ENCODE measurements at regions not wholly inside any gene's neighbourhood (a gene's known extent, or its start where the extent isn't known, plus 50 kb on each side); places are given as distances from the start of the nearest gene placed in this dataset.

DNA sequence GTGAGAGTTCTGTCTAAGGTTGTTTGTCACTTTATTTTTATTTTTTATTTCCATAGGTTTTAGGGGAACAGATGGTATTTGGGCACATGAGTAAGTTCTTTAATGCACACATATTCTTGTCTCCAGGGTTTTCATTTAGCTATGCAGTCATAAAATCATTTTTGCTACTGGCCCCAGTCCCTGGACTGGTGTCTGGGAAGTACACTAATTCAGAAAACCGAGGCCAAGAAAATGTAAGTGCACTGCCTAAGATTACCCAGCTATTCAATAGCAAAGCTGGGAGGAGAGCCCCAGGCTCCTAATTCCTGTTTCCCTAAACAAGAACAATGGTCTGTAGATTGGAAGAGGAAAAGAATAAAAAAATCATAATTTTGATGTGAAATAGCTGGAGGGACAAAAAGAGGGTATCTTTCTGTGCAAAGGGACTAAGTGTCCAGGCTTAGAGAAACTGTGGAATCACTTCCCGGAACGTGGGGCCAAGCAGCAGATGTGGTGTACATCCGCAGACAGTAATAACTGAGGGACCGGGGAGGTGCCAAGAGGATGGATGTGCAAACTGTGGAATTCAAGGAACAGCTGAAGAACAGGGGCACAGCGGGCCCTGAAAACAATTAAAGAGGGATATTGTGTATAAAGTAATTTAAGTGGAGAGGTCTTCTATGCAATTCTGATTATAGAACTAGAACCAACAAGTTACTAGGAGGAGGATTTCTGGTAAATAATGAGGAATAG is 236.3 kb downstream of the ACKR3 start:
- no peak for DNase-seq

DNA sequence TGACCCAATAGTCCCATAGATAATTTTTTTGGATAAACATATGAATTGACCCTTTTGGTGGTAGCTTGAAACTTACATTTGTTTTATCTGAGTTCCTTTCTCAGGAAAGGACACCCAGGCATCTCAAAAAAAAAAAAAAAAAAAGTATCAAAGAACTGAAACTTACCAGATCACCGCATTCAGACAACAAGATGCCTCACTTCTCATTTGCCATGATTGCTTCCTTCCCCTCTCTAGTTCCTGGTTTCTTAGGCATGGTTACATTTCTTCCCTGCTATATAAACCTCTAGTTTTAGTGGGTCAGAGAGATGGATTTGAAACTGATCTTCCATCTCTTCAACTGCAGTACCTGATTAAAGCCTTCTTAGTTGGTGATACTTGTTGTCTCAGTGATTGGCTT is 240.1 kb downstream of the ACKR3 start:
- DNase-seq: no peak

DNA sequence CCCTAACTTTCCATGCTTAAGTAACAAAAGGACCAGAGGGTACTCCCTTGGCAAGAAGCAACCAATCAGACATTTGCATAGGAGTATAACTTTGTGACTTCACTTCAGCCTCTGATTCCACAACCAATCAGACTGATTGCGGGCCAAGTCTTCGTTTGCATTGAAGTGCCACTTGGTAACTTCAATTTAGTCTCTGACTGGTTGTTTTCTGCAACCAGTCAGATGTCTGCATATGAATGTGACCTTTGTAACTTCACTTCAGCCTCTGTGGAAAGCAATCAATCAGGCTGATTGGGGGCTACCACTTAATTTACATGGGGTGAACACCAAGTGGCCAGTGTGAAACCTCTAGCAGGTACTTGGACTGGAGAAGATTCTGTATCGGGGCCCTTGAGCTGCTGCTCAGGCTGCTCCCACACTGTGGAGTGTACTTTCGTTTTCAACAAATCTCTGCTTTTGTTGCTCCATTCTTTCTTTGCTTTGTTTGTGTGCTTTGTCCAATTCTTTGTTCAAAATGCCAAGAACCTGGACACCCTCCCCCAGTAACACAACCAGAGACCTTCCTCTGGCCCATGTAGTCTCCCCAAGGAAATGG is 241.5 kb downstream of the ACKR3 start:
- no peak for DNase-seq

DNA sequence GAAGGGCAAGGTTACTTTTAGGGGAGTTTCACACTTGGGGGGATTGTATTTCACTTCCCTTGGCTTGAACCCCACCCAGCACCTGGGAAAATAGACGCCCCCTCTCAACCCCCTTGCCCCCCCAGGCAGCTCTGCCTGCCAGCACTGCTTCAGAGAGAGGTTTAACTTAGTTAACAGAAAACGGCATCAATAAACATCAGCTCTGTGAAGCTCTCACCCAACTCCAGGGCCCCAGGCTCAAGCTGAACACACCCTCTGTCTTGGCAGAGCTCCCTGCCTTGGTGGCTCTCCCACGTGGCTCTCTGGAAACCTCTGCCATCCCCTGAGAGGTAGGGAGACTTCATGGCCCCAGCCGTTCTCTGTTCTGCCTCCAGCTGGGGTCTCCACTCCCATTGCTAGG is 244.1 kb downstream of the ACKR3 start:
- DNase-seq: no peak

DNA sequence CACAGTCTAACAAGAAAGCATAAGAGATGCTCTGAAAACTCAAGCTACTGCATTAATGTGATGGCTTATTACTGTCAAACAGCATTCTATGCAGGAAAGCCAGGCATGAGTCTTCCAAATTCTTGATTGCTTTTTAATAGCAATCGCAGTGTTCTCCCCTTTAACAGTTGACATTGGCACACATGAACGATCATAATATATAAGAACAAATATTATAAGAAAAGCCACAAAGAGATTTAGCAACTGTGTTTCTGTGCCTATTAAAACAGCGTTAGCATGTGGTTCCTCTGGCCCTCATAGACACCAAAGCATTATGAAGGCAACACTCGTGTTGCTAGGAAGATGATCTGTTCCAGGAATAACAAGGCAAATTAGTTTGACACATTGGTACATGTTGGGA is 245.0 kb downstream of the ACKR3 start:
- no peak for DNase-seq

DNA sequence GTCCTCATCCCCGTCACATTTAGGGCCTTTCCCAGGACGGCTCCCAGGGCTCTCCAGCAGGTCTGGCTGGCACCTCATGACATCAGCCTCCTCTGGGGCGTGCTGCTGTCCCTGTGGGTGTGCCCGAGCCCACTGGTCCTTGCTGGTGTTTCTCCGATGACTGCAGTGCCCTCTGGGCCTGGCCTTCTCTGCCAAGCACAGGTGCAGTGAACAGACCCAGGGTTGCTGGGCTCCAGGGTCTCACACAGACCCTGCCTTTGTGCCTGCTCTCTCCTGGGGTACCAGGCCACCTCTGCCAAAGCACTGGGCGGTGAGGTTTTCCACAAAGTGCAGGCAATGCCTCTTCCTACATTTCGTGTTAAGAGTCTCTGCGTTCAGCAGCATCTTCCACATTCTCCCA is 246.1 kb downstream of the ACKR3 start:
- DNase-seq: no peak

DNA sequence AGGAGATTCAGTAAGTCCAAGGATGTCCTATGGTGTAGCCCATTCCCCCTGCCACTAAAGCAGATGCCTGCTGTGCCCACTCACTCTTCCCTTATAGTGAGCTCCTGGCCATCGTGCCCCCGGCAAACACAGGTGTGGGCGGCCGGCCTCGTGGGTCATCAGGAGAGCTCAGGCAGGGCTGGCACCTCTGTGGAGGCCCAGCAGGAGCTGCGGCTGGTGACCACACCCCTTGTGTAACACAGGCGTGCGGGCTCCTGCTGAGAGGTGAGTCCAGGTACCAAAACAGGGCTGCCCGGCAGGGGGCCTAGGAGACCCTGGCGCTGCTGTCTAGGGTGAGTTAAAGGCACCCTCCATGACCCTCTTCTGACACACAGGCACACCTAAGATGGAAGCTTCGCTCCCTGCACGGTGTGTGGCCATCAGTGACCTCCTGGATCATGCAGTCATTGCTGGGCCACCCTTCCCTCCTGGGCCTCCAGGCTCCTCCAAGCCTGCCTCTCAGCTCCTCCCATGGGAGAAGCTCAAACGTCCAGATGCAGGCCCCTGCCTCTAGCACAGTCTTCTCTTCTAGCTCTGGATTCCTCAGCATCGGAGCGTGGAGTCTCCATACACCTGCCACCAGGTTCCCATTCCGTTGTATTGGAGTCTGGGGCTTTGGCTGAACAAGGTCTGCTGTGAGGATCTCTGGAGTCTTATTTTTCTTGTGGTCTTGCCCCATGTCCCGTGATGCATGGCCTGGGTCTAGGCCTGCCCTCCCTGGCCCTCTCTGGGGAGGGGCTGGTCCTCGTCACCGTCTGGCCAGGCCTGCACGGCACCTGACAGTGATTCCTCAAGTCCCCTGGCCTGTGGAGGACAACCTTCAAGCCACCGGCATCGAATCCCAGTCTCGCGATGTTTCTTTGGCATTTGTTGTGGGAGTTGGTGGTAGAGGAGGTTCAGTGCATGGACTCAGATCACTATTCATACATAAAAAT is 246.9 kb downstream of the ACKR3 start:
- no peak for DNase-seq

DNA sequence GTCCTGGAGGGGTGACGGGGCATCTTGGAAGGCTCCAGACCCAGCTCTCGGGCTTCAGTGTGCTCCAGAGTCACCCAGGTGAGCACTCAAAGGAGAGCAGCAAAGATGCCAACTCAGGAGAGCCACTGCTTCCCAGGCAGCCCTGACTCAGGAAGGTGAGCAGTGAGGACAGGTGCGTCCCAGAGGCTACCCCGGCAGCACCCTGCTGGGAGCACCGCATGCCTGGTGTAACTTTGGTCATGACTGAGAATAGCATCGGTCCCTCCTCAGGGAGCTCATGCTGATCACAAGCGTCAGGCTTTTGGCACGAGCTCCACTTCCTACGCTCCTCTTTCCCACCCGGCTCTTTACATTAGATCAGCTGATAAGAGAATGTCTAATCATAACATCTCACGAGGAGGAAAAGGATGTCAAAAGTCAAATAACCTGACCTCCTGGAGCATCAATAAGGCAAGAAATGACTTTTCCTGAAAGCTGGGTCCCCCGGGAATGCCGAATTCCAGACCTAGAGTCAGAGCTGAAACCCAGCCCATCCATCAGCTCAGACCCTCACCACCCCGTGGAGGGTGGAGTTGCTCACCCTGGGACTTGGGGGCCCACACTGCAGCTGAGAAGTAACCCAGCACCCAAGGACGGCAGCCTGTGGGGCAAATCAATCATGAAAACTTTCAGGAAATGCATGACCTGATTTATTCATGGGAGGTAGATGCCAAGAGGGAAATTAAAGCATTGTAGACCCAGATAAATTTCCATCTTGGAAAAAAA is 248.8 kb downstream of the ACKR3 start:
- DNase-seq: no peak

DNA sequence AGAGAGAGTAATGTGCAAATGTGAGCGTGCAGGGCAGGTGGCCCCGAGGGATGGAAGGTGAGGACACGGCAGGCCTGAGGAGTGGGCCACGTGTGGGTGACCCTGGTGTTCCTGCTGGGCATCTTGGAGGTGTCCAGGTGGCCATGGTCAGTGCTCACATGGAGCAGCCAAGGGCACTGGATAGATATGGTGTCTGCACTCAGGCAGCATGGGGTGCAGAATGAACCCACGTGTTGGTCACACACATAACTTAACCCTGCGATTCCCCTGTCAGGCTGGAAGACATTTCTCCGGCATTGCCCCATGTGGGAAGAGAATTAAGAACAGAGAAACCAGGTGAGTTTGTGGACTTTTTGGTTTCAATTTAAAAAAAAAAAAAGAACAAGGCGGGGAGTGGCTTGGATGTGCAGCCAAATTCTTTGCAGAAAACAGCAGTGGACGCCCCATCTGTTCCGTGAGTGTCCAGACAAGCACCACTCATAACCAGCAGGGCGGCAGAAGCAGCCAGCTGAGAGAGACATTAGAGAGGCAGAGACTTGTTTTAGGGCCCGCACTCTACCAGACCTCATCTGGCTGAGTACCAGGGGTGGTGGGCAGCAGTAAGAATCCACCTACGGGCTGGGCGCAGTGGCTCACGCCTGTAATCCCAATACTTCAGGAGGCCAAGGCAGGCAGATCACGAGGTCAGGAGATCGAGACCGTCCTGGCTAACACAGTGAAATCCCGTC is 249.8 kb downstream of the ACKR3 start:
- no peak for DNase-seq

DNA sequence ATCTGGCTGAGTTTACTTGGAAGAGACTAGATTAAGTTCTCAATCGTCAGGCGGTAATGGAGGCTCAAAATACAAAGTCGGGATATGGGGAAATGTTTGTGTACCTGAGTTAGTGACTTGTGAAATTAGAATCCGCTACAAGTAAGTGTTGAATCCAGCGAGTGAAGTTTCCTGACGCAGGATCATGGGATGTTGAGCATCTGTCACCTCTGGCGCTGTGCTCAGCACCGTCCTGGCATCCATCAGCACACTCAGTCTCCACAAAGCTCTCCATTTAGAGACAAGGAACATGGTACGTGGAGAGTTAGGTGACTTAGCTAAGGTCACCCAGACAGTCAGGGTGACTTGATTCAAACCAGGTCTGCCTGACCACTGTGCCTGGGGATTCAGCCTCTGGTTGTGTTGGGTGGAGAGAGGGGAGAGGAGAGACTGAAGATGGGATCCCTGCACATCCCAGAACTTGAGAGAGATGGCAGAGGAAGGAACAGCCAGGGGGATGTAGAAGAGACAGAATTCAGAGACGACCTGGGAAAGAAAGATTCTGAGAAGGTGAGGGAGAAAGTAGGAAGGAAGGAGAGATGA is 251.2 kb downstream of the ACKR3 start:
- DNase-seq: no peak

DNA sequence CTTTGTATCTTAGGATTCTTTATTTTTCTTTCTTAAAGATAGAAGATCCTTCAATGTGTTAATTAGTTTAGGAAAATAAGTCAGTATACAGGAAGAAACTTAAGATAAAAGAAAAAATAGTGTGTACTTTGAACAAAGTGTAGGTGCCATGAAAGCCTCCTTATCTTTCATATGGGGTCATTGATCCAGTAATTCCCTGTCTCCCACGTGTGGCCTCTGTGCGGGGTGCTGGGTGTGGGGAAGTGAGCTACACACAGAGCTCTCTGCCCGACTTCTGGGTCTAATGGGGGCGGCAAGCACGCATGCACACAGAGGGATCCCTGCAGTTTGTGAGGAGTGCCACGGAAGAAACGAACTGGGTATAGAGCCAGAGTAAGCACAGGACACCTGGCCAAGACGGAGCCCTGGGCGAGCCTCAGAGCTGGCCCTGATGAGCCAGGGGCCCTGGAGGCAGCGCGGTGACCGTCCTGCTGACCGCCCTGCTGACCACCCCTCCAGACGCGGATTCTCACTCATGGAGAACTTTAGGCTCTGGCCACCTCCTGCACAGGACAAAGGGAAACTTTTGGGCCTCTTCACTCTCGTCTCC is 253.5 kb downstream of the ACKR3 start:
- no peak for DNase-seq

DNA sequence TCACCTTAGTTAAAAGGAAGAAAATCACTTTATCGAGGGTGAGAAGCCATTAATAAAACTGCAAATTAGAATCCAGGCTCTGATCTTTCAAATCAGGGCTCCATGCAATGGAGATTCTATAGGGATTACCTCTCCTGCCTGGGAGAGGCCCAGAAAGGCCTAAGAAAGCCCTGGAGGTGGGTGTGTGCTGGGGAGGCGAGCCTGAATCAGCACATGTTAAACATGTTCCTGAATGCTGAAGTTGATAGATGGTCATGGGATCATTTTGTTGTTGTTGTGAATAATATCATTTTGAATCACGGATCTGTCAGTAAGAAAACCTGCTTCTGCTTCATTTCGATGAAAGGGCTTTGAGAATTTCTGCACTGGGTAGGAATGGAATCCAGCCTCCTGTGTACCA is 254.3 kb downstream of the ACKR3 start:
- no peak for DNase-seq

DNA sequence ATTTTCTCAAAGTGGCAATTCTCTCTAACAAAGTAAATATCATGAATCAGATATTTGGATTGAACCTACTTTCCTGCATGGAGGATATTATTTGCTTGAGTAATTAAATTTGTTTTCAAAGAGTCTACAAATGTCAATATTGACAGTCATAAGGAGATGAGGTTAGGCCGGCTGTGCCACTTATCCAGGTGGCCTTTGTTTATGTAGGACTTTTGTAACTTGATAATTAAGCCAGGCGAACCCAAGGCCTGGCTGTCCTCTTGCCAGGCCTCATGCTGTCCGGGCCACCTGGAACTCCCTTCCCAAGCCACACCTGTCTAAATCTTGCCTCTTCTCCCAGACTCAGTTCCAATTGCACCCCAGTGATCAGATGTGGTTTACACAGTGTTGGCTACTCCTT is 255.2 kb downstream of the ACKR3 start:
- no peak for DNase-seq

DNA sequence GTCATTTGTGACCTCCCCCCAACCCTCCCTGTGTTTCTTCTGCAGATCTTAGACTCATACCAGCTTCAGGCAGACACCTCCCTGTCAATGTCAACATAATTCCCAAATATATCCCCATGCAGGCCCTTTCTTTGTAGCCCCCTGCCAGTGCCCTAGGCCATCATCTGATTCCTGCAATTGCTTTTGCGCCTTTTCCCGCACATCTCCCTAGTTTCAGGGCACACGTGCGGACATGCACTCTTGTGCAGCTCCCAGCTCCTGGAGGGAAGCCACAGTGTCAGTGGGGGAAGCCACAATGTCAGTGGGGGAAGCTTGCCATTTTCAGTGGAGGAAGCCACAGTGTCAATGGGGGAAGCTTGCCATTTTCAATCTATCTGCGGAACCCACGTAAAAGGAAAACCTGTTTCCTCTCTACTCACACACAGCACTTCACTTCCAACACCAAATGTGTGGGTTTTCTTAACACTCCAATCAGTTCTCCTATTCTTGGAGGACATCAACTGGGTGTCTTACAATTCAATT is 256.4 kb downstream of the ACKR3 start:
- DNase-seq: no peak

DNA sequence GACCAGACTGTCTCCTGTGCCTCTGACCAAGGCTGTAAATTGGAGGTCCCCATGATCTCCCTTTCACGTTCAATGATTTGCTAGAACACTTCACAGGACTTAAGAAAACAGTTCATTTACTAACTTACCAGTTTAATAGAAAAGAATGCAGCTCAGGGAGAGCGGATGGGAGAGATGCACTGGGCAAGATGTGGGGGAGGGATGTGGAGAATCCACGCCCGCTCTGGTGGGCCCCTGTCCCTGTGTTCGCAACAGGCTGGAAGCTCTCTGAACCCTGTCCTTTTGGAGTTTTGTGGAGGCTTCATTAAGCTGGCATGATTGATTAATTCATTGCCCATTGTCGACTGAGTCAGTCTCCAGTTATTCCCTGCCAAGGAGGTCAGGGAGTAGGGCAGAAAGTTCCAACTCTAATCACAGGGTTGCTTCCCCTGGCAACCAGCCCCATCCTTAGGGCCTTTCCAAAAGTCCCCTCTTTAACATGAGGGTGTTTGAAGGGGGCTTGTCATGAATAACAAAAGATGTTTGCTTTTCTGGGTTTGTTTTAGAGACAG is 257.1 kb downstream of the ACKR3 start:
- DNase-seq: no peak

DNA sequence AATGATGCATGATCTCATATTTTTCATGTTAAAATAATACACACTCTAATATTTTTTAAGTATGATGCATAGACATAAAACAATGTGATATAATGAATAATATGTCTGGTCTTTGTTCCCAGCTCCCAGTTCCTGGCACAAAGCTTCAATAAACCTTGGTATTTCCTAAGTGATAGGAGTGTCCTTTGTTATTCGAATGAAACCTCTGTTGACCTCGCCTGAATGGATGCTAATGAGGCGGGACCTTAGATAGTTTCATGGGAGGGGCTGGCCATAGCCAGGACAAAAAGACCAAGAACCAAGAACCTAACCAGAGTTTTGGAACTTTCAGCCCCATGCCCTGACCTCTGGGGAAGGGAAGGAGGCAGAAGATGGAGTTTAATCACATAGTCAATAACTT is 257.7 kb upstream of the COPS8 start:
- no peak for DNase-seq

DNA sequence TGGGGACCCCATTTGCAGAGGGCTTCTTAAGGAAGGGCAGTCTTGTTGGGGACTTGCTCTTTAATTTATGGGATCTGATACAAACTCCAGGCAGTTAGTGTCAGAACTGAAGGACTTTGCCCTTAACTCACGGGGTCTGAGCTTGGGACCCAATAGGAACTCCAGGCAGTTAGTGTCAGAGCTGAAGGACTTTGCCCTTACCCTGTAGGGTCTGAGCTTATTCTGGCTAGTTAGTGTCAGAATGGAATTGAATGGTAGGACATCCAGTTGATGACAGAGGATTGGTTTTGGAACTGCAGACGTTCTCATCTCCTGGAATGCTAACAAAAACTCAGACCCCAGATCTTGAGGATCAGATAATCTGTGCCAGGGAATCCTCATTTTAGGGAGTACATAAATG is 256.9 kb upstream of the COPS8 start:
- DNase-seq: no peak

DNA sequence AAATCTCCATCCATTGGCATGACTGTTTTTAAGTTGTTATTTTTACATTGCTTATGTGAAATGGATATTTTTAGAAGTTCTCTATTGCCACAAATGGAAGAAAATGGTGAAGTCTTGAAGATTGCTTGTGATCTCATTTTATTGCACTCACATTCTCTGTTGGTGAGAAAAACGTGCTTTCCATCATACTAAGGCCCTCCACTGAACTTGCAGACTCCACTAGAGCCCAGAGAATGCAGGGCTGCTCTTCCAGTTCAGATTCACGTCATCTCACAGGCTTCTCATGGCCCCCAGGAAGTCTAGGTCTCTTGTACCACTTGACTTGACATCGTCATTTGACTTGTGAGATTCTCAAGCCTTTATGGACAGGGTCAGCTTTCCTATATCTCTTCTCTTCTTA is 254.8 kb upstream of the COPS8 start:
- no peak for DNase-seq

DNA sequence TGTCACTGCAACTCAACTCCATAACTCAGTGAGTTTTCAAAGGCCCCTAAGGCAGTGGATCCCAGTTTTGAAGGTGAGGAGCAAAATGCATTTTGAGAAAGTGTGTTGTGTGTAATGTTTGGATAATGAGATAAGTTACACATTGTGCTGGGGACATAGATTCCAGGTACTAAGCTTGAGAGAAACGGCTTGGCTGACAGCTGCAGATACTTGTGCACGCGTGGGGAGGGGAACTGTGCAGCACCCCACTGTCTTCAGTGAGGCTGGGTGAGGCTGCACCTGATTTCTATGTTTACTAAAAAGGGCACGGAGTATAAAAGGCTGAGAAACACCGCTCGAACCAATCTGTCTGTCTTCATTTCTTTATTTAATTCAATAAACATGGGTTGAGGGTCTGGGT is 254.0 kb upstream of the COPS8 start:
- DNase-seq: no peak

DNA sequence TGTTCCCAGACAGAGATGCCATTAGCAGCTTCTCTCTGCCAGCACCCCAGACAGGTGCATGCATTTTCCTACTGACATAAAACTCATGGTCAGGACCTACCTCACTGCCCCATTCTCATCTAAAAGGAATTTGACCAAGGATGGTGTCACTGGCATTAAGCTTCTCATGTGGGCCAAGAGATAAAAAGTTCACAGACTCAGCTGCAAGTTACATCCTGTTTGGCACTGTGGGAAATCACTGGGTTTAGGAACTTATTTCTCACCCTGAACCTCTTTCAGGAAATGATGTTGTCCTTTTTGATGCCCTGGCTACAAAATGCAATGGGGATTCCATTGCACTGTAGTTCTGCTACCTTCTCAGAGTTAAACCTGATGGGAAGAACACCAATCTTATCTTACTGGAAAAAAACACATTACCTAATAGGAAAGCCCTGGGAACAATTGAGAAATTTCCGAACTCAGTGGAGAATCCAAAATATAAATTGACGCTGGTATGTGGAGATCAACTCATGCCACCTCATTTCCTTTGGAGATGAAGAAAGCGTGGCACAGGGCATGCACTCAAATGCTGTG is 252.1 kb upstream of the COPS8 start:
- no peak for DNase-seq

DNA sequence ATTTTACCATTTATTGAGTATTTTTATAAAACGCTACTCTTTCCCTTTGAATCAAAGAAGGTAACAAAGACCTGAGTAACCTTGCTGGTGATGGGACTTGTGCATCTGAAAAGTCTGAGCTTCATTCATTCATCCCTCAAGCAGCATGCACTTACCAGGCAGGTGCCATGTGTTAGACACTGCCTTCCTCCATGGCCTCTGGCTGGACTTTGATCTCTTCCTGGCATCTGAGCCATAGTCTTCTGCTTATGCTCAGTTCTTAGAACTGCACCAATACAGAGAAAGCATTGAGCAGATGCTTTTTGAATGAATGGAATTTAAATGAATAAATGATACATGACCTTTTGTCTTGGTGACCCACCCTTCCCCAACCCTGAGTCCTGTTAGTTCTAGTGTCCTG is 251.4 kb upstream of the COPS8 start:
- DNase-seq: no peak
